Stomach (tissue), 4 donors: ENCODE measurements at regions not wholly inside any gene's neighbourhood (a gene's known extent, or its start where the extent isn't known, plus 50 kb on each side); places are given as distances from the start of the nearest gene placed in this dataset.

ENCODE experiments used
- POLR2A ChIP-seq, 4 donors: fragments of 450-650 bp; IDR thresholded peaks; one replicate each; pipeline ENCODE4 v1.6.1; 2016; ENCODE audit warnings: antibody characterized with exemption in 4 of 4, control low read depth in 2 of 4, mild to moderate bottlenecking in 1 of 4, moderate library complexity in 1 of 4
- TF ChIP-seq, protein P1 (sequence below), 7 experiments: fragments of 450-650 bp in 4 of 7; fragments of 200-600 bp in 3 of 7; sonication (generic) in 3 of 7; IDR thresholded peaks; one replicate each; pipeline ENCODE4 v1.5.1; 2016 to 2019; ENCODE audit warnings: antibody characterized with exemption in 7 of 7, control low read depth in 2 of 7, mild to moderate bottlenecking in 1 of 7

DNA sequence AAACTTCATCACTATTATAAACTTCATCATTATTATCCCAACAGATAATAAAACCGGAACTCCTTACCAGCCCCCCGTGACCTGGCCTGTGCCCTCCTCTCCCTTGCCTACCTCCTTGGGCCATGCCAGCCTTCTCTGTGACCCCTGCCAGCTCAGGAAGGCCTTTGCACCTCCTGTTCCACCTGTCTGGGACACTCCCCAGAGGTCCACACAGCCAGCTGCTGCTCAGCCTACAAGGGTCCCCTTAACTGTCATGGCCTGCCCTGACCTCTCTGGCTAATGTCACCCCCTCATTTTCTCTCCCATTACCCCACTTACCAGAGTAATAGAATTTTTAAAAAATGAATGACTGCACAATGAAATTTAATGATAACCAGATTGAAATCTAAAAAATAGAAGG lies 121.0 kb downstream of the NCOR2 start:
- TF ChIP-seq POLR2A (IDR thresholded peaks at IDR 0.05): no peak
- TF ChIP-seq, protein P1, sequence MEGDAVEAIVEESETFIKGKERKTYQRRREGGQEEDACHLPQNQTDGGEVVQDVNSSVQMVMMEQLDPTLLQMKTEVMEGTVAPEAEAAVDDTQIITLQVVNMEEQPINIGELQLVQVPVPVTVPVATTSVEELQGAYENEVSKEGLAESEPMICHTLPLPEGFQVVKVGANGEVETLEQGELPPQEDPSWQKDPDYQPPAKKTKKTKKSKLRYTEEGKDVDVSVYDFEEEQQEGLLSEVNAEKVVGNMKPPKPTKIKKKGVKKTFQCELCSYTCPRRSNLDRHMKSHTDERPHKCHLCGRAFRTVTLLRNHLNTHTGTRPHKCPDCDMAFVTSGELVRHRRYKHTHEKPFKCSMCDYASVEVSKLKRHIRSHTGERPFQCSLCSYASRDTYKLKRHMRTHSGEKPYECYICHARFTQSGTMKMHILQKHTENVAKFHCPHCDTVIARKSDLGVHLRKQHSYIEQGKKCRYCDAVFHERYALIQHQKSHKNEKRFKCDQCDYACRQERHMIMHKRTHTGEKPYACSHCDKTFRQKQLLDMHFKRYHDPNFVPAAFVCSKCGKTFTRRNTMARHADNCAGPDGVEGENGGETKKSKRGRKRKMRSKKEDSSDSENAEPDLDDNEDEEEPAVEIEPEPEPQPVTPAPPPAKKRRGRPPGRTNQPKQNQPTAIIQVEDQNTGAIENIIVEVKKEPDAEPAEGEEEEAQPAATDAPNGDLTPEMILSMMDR (IDR thresholded peaks at IDR 0.05): no peak
